MCF 10A (cell line): ENCODE measurements at regions not wholly inside any gene's neighbourhood (a gene's known extent, or its start where the extent isn't known, plus 50 kb on each side); places are given as distances from the start of the nearest gene placed in this dataset.

Source experiments
- BruUV-seq: library from RNA; stranded (reverse); fragments of 400-500 nt; replicated peaks from 2 replicates; lab custom pipeline; 2021; lab: Mats Ljungman, UMichigan
- CTCF ChIA-PET: fragments of 300-600 bp; sonication (Branson Sonifier 250); formaldehyde crosslinking; extraction: SDS; loops from one replicate; lab custom pipeline; 2021; ENCODE audit warnings: antibody characterized with exemption, inconsistent platforms; lab: Yijun Ruan, JAX
- POLR2A ChIA-PET: fragments of 300-600, 350-650 bp; sonication (Branson Sonifier 250); formaldehyde crosslinking; extraction: SDS; loops from one replicate; lab custom pipeline; 2020; ENCODE audit warnings: antibody characterized with exemption, inconsistent platforms; lab: Yijun Ruan, JAX
- DNase-seq: peaks from one replicate; pipeline ENCODE4 v3.0.0-alpha.2; 2018; ENCODE audit not compliant: unreplicated experiment
- H3K27ac Mint-ChIP-seq: one replicate; pipeline ENCODE4 v1.8.0; 2022; ENCODE audit warnings: mild to moderate bottlenecking, low read depth, mixed read lengths; ENCODE audit not compliant: unreplicated experiment
- H3K27me3 Mint-ChIP-seq: one replicate; pipeline ENCODE4 v1.8.0; 2022; ENCODE audit warnings: mixed read lengths; ENCODE audit not compliant: insufficient read depth, unreplicated experiment
- H3K36me3 Mint-ChIP-seq: one replicate; pipeline ENCODE4 v1.8.0; 2022; ENCODE audit warnings: mild to moderate bottlenecking, moderate library complexity, mixed read lengths; ENCODE audit not compliant: insufficient read depth, unreplicated experiment
- H3K4me1 Mint-ChIP-seq: one replicate; pipeline ENCODE4 v1.8.0; 2022; ENCODE audit warnings: mixed read lengths; ENCODE audit not compliant: insufficient read depth, unreplicated experiment
- H3K4me3 Mint-ChIP-seq: one replicate; pipeline ENCODE4 v1.8.0; 2022; ENCODE audit warnings: mild to moderate bottlenecking, moderate library complexity, mixed read lengths; ENCODE audit not compliant: unreplicated experiment
- H3K9me3 Mint-ChIP-seq: one replicate; pipeline ENCODE4 v1.8.0; 2022; ENCODE audit warnings: mixed read lengths; ENCODE audit not compliant: unreplicated experiment
- CTCF ChIP-seq: fragments of 200-600 bp; IDR thresholded peaks from one replicate; pipeline ENCODE4 v1.8.0; 2022; ENCODE audit warnings: antibody characterized with exemption, mild to moderate bottlenecking; ENCODE audit not compliant: unreplicated experiment
- intact Hi-C: fragments of 100-400 bp; cut with micrococcal nuclease; formaldehyde crosslinking; loops from 2 replicates; pipeline ENCODE4 v1.14.1; 2022

DNA sequence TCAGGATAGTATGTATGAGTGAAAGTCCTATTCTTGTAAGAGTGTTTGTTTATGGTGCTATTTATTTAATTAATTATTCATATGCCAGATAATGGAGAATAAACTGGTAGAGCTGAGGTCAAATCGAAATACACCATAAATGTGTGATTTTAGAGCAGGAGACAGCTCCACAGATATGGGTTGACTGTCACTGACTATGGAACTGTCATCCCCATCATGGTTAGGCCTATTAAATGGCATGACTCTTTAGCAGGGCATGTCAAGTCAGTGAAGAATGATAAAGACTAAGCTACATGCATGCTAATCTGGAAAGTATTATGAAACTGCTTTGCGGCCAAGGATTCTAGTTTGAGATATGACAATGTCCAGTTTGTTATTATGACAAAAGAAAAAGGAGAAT is 658.6 kb downstream of the ISL1 start:
- H3K4me3 Mint-ChIP-seq: no peak overlapping the region
- no peak for TF ChIP-seq CTCF
- intact Hi-C loops: no loop called here
- H3K27me3 Mint-ChIP-seq: peaks cover 27% of the 10 kb centered on the region
- no peaks in the 10 kb centered on the region for H3K4me1 Mint-ChIP-seq
- no peaks in the 10 kb centered on the region for H3K36me3 Mint-ChIP-seq
- BruUV-seq: no TSS peak
- POLR2A ChIA-PET: no interaction called here
- CTCF ChIA-PET: interaction anchor here (0.6 kb wide), 1 partner anchor 660 kb away, joined by 4 read pairs; no protein-coding TSS in a partner anchor
- no peaks in the 10 kb centered on the region for H3K9me3 Mint-ChIP-seq
- DNase-seq: no peak
- no peak overlapping the region for H3K27ac Mint-ChIP-seq

- no peak for DNase-seq
- BruUV-seq: no TSS peak
- Mint-ChIP-seq H3K36me3 (no peaks in the 10 kb centered on the region), H3K27ac (no peak overlapping the region), H3K9me3 (no peaks in the 10 kb centered on the region), H3K27me3 (peaks cover 27% of the 10 kb centered on the region), H3K4me3 (no peak overlapping the region), H3K4me1 (no peaks in the 10 kb centered on the region)
- intact Hi-C loops: no loop called here
- CTCF ChIA-PET: interaction anchor here (0.6 kb wide), 1 partner anchor 878 kb away, joined by 4 read pairs; no protein-coding TSS in a partner anchor
- POLR2A ChIA-PET: no interaction called here
- TF ChIP-seq CTCF: no peak
Measured at GRCh38 chr5:52043137-52043536, 659.9 kb downstream of the ISL1 start.

GRCh38 chr5:52043543-52043942 is 660.3 kb downstream of the ISL1 start:
- Mint-ChIP-seq H3K27ac (no peak overlapping the region), H3K9me3 (no peaks in the 10 kb centered on the region), H3K4me1 (no peaks in the 10 kb centered on the region), H3K27me3 (peaks cover 27% of the 10 kb centered on the region), H3K36me3 (no peaks in the 10 kb centered on the region), H3K4me3 (no peak overlapping the region)
- no TSS peak for BruUV-seq
- no peak for TF ChIP-seq CTCF
- no peak for DNase-seq
- POLR2A ChIA-PET: no interaction called here
- CTCF ChIA-PET: interaction anchor here (0.6 kb wide), 1 partner anchor 879 kb away, joined by 4 read pairs; no protein-coding TSS in a partner anchor
- intact Hi-C loops: no loop called here

GRCh38 chr5:52051759-52052158 is 668.5 kb downstream of the ISL1 start:
- no peaks in the 10 kb centered on the region for H3K9me3 Mint-ChIP-seq
- CTCF ChIA-PET: no interaction called here
- H3K27ac Mint-ChIP-seq: no peak overlapping the region
- intact Hi-C loops: no loop called here
- no TSS peak for BruUV-seq
- POLR2A ChIA-PET: no interaction called here
- H3K4me1 Mint-ChIP-seq: no peaks in the 10 kb centered on the region
- no peak for TF ChIP-seq CTCF
- DNase-seq: no peak
- H3K27me3 Mint-ChIP-seq: no peaks in the 10 kb centered on the region
- H3K36me3 Mint-ChIP-seq: no peaks in the 10 kb centered on the region
- H3K4me3 Mint-ChIP-seq: no peak overlapping the region
